ENCODE measurements at regions not wholly inside any gene's neighbourhood (a gene's known extent, or its start where the extent isn't known, plus 50 kb on each side); places are given as distances from the start of the nearest gene placed in this dataset.

DNA sequence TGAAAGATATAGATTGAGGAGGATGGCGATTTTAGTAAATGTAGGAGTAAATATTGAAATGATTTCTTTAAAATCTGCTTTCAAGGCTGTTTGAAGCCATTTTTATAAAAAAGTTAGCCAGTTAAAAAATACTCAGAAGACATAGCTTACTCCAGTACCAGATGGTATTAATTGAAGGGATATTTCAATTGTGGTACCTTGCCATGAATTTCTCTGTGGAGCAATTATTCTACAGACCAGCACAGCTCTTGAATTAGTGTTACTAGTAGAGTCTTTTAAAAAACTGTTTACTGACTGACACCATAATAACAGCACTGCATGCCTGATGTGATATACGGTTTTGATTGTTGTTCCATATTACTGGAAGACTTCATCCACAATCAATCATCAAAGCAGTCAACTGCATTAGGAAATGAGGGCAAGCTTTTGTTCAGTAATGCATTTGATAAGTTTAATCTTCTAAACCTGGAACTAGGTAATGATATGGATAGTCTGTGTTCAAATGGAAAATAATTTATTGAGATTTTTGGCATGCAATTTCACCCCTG lies 106.4 kb downstream of the MFSD1 start:
- CTCF ChIA-PET (ENCODE audit: low intra/inter-chr PET ratio) = no interaction called here
- intact Hi-C loops (cut with micrococcal nuclease) = no loop called here
- TF ChIP-seq, protein P1, sequence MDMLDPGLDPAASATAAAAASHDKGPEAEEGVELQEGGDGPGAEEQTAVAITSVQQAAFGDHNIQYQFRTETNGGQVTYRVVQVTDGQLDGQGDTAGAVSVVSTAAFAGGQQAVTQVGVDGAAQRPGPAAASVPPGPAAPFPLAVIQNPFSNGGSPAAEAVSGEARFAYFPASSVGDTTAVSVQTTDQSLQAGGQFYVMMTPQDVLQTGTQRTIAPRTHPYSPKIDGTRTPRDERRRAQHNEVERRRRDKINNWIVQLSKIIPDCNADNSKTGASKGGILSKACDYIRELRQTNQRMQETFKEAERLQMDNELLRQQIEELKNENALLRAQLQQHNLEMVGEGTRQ (CRISPR knock-in tag; IDR thresholded peaks at IDR 0.05) = no peak
- TF ChIP-seq, protein P2, sequence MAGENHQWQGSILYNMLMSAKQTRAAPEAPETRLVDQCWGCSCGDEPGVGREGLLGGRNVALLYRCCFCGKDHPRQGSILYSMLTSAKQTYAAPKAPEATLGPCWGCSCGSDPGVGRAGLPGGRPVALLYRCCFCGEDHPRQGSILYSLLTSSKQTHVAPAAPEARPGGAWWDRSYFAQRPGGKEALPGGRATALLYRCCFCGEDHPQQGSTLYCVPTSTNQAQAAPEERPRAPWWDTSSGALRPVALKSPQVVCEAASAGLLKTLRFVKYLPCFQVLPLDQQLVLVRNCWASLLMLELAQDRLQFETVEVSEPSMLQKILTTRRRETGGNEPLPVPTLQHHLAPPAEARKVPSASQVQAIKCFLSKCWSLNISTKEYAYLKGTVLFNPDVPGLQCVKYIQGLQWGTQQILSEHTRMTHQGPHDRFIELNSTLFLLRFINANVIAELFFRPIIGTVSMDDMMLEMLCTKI (IDR thresholded peaks at IDR 0.05; ENCODE audit: partially characterized antibody) = no peak
- no peak for TF ChIP-seq ELF2 (CRISPR knock-in tag; IDR thresholded peaks at IDR 0.05)
- TF ChIP-seq EZH2 (IDR thresholded peaks at IDR 0.05; ENCODE audit: borderline replicate concordance, low read depth, low read length) = no peak
- no peak for TF ChIP-seq MCM3 (IDR thresholded peaks at IDR 0.05)
- TF ChIP-seq NCOA1 (IDR thresholded peaks at IDR 0.05; ENCODE audit: low read depth) = no peak
- TF ChIP-seq, protein P3, sequence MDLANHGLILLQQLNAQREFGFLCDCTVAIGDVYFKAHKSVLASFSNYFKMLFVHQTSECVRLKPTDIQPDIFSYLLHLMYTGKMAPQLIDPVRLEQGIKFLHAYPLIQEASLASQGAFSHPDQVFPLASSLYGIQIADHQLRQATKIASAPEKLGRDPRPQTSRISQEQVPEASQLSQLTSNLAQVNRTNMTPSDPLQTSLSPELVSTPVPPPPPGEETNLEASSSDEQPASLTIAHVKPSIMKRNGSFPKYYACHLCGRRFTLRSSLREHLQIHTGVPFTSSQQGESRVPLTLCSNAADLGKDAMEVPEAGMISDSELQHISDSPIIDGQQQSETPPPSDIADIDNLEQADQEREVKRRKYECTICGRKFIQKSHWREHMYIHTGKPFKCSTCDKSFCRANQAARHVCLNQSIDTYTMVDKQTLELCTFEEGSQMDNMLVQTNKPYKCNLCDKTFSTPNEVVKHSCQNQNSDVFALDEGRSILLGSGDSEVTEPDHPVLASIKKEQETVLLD (IDR thresholded peaks at IDR 0.05) = no peak
- TF ChIP-seq RCOR1 (IDR thresholded peaks at IDR 0.05; ENCODE audit: borderline replicate concordance in 1 of 2, low read depth in 2 of 2, low read length in 2 of 2) = no peak
- no peak for TF ChIP-seq SMC3 (conservative IDR thresholded peaks at IDR 0.05; ENCODE audit: insufficient read depth, low read depth, low read length)
- no peak for TF ChIP-seq TAL1 (IDR thresholded peaks at IDR 0.05)
- no peak for TF ChIP-seq ZSCAN29 (IDR thresholded peaks at IDR 0.05)
- TF ChIP-seq KLF10 (CRISPR knock-in tag; IDR thresholded peaks at IDR 0.05) = no peak
- TF ChIP-seq HNRNPL (IDR thresholded peaks at IDR 0.05; ENCODE audit: low read depth, low read length) = no peak
- no peak for TF ChIP-seq GTF2F1 (IDR thresholded peaks at IDR 0.05; ENCODE audit: low read depth, low read length)
- TF ChIP-seq, protein P4, sequence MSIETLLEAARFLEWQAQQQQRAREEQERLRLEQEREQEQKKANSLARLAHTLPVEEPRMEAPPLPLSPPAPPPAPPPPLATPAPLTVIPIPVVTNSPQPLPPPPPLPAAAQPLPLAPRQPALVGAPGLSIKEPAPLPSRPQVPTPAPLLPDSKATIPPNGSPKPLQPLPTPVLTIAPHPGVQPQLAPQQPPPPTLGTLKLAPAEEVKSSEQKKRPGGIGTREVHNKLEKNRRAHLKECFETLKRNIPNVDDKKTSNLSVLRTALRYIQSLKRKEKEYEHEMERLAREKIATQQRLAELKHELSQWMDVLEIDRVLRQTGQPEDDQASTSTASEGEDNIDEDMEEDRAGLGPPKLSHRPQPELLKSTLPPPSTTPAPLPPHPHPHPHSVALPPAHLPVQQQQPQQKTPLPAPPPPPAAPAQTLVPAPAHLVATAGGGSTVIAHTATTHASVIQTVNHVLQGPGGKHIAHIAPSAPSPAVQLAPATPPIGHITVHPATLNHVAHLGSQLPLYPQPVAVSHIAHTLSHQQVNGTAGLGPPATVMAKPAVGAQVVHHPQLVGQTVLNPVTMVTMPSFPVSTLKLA (conservative IDR thresholded peaks at IDR 0.05) = no peak
- no peak for TF ChIP-seq ZNF175 (CRISPR knock-in tag; IDR thresholded peaks at IDR 0.05; ENCODE audit: low read depth)
- TF ChIP-seq, protein P5, sequence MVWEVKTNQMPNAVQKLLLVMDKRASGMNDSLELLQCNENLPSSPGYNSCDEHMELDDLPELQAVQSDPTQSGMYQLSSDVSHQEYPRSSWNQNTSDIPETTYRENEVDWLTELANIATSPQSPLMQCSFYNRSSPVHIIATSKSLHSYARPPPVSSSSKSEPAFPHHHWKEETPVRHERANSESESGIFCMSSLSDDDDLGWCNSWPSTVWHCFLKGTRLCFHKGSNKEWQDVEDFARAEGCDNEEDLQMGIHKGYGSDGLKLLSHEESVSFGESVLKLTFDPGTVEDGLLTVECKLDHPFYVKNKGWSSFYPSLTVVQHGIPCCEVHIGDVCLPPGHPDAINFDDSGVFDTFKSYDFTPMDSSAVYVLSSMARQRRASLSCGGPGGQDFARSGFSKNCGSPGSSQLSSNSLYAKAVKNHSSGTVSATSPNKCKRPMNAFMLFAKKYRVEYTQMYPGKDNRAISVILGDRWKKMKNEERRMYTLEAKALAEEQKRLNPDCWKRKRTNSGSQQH (CRISPR knock-in tag; IDR thresholded peaks at IDR 0.05) = no peak

More for the DNA sequence above, 106.4 kb downstream of the MFSD1 start:
- BruUV-seq (replicated peaks) = no TSS peak
- no peaks in the 10 kb centered on the region for H3K4me1 ChIP-seq (replicated peaks in 1 of 2; ENCODE audit: control insufficient read depth in 2 of 2, insufficient read depth in 2 of 2, low read length in 2 of 2)
- H3K27me3 ChIP-seq (ENCODE audit: control insufficient read depth in 2 of 2, insufficient read depth in 2 of 2, low read length in 2 of 2) = no peaks in the 10 kb centered on the region
- H3K4me3 ChIP-seq = no peak overlapping the region
- DNase-seq (ENCODE audit: extremely low read depth in 1 of 4, low spot score in 3 of 4) (no peak), ATAC-seq (no peak), FAIRE-seq (no peak)
- in situ Hi-C loops (cut with MboI) = no loop called here
- WGBS (ENCODE audit: insufficient coverage, low coverage, missing lambda C conversion rate) = 0% methylated on average over 2 of the region's 2 CpGs
- no peaks in the 10 kb centered on the region for H3K9me3 ChIP-seq (replicated peaks; ENCODE audit: control insufficient read depth, insufficient read depth, low read depth, low read length)
- no peaks in the 10 kb centered on the region for H3K79me2 ChIP-seq (ENCODE audit: control insufficient read depth, insufficient read depth, low read length)
- H3K9ac ChIP-seq (ENCODE audit: insufficient read depth in 1 of 2, low read depth in 2 of 2, low read length in 2 of 2) = no peak overlapping the region
- H3K27ac ChIP-seq (ENCODE audit: extremely low read depth, low read depth, low read length) = no peak overlapping the region
- H3K36me3 ChIP-seq (ENCODE audit: control insufficient read depth, insufficient read depth, low read length) = no peaks in the 10 kb centered on the region
- no peak overlapping the region for H2AFZ ChIP-seq (ENCODE audit: low read depth, low read length)
- POLR2A ChIA-PET = no interaction called here
- H3K4me2 ChIP-seq (ENCODE audit: insufficient read depth, low read length) = no peak overlapping the region
- no peaks in the 10 kb centered on the region for H3K9me1 ChIP-seq (ENCODE audit: control insufficient read depth, insufficient read depth, low read length)
- H4K20me1 ChIP-seq (replicated peaks; ENCODE audit: control insufficient read depth, insufficient read depth, low read length) = no peaks in the 10 kb centered on the region
